ENCODE measurements at regions not wholly inside any gene's neighbourhood (a gene's known extent, or its start where the extent isn't known, plus 50 kb on each side); places are given as distances from the start of the nearest gene placed in this dataset.

DNA sequence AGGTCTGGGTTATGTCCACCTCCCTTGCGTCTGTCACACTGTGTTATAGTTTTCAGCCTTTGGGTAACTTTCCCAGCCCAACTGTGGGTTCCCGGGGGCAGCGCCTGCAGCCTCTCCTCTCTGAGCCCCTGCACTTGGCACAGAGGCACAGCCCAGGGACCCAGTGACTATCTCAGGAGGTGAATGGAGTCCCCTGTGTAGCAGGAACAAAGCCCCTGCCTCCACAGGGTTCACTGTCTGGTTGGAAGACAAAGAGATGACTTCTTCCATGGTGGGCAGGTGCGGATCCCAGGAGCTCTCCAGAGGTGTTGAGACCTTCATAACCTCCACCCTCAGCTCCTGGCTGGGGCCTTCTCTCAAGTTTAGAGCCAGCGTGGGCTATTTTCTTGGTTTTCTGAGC is 156.9 kb downstream of the C9orf50 start:
- H3K27ac ChIP-seq, result peak overlapping the region in 1 of 8 donors; percentile 4
- peaks cover 18 to 63% (median 40%) of the 10 kb centered on the region in 6 donors for H3K4me1 ChIP-seq

DNA sequence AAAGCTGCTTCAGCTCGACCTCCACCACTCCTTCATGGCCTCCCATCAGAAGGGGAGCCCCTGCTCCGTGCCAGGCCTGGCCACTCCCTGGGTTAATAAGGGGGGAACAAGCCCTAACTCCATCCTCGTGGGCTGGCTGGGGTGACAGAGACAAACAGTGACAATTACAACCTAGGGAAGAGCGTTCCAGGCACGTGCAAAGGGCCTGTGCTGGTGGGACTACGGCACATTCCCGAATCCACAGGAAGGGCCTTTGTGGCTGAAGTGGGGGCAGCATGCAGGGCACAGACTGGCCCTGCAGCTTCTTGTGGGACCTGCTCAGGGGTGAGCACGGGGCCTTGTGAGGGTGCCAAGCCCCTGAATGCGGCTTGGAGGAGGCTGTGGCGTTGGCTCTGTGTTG is 157.4 kb downstream of the C9orf50 start:
- Histone ChIP-seq H3K9me3 (no peaks in the 10 kb centered on the region), H3K36me3 (no peaks in the 10 kb centered on the region), H3K27me3 (replicated peaks in 1 of 7) (no peaks in the 10 kb centered on the region), H3K4me1 (peaks cover 22 to 68% (median 45%) of the 10 kb centered on the region in 6 donors), H3K27ac (peak overlapping the region in 2 of 8 donors; percentile 4 to 24), H3K4me3 (no peak overlapping the region)
- TF ChIP-seq POLR2A (IDR thresholded peaks at IDR 0.05), result no peak
- no peak for TF ChIP-seq POLR2AphosphoS5 (IDR thresholded peaks at IDR 0.05)
- TF ChIP-seq CTCF (IDR thresholded peaks at IDR 0.05 in 8 of 11, conservative IDR thresholded peaks at IDR 0.05 in 3 of 11), result no peak
- no peak for DNase-seq
- WGBS, 5 donors, result 74 to 95% (median 87%) methylated on average over 10 of the region's 10 CpGs
- intact Hi-C loops (cut with DNase I; ENCODE audit: low total_unique reads), result no loop called here

More for the DNA sequence above, 156.9 kb downstream of the C9orf50 start:
- 79 to 99% (median 90%) methylated on average over 4 to 5 of the region's 5 CpGs for WGBS, 5 donors
- intact Hi-C loops (cut with DNase I; ENCODE audit: low total_unique reads), result no loop called here
- no peaks in the 10 kb centered on the region for H3K27me3 ChIP-seq (replicated peaks in 1 of 7)
- no peaks in the 10 kb centered on the region for H3K9me3 ChIP-seq
- H3K4me3 ChIP-seq, result no peak overlapping the region
- no peaks in the 10 kb centered on the region for H3K36me3 ChIP-seq
- TF ChIP-seq CTCF (IDR thresholded peaks at IDR 0.05 in 8 of 11, conservative IDR thresholded peaks at IDR 0.05 in 3 of 11) (no peak), POLR2AphosphoS5 (IDR thresholded peaks at IDR 0.05) (no peak), POLR2A (IDR thresholded peaks at IDR 0.05) (no peak)
- DNase-seq, result no peak

DNA sequence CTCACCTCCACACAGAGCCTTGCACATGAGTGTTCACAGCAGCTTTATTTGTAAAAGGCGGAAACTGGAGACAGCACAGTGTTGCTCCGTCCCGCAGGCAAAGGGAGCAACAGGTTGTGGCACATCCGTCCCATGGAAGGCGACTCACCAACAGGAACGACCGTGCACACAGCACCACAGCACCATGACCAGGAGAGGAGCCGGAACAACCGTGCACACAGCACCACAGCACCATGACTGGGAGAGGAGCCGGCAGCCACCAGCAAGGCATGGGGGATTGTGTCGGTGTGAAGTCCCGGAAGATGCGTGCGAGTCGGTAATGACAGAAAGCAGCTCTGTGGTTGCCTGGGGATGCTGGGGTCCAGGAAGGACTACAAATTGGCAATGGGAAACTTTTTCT is 158.5 kb downstream of the C9orf50 start:
- H3K27ac ChIP-seq, result no peak overlapping the region
- no peak for DNase-seq
- 91 to 99% (median 95%) methylated on average over 15 of the region's 15 CpGs for WGBS, 5 donors
- intact Hi-C loops (cut with DNase I; ENCODE audit: low total_unique reads), result no loop called here
- H3K4me1 ChIP-seq, result peaks cover 28 to 79% (median 51%) of the 10 kb centered on the region in 6 donors
- no peak for TF ChIP-seq POLR2A (IDR thresholded peaks at IDR 0.05)
- no peak for TF ChIP-seq POLR2AphosphoS5 (IDR thresholded peaks at IDR 0.05)
- no peak for TF ChIP-seq CTCF (IDR thresholded peaks at IDR 0.05 in 8 of 11, conservative IDR thresholded peaks at IDR 0.05 in 3 of 11)
- no peak overlapping the region for H3K4me3 ChIP-seq
- no peaks in the 10 kb centered on the region for H3K9me3 ChIP-seq
- no peaks in the 10 kb centered on the region for H3K36me3 ChIP-seq
- H3K27me3 ChIP-seq (replicated peaks in 1 of 7), result no peaks in the 10 kb centered on the region

GRCh38 chr9:129460323-129461261 is 160.3 kb downstream of the C9orf50 start:
- 2 to 5% (median 3%) methylated on average over 36 to 51 of the region's 51 CpGs for WGBS, 5 donors
- intact Hi-C loops (cut with DNase I; ENCODE audit: low total_unique reads), result no loop called here
- peaks cover 28 to 71% (median 47%) of the 10 kb centered on the region in 6 donors for H3K4me1 ChIP-seq

More at GRCh38 chr9:129460323-129461261, 160.3 kb downstream of the C9orf50 start:
- Histone ChIP-seq H3K36me3 (no peaks in the 10 kb centered on the region), H3K4me3 (peak overlapping the region in 6 of 8 donors; percentile 19 to 69 (median 36)), H3K27ac (peak overlapping the region; percentile 81 to 98 (median 94)), H3K9me3 (no peaks in the 10 kb centered on the region), H3K27me3 (replicated peaks in 1 of 7) (no peaks in the 10 kb centered on the region)
- peak; percentile 82 to 86 (median 84) for TF ChIP-seq POLR2AphosphoS5 (IDR thresholded peaks at IDR 0.05)
- peak in 5 of 11 experiments; percentile 7 to 37 (median 23) for TF ChIP-seq CTCF (IDR thresholded peaks at IDR 0.05 in 8 of 11, conservative IDR thresholded peaks at IDR 0.05 in 3 of 11)
- peak in 1 of 3 donors; percentile 51 for TF ChIP-seq POLR2A (IDR thresholded peaks at IDR 0.05)
- DNase-seq, result peak; percentile 98
